Endothelial cell (in vitro differentiated cells): ENCODE measurements at regions not wholly inside any gene's neighbourhood (a gene's known extent, or its start where the extent isn't known, plus 50 kb on each side); places are given as distances from the start of the nearest gene placed in this dataset.

Experiments used
- DNase-seq: peaks from one replicate; pipeline ENCODE4 v3.0.0; 2021; ENCODE audit warnings: low spot score
- H3K27ac Mint-ChIP-seq: one replicate; pipeline ENCODE4 v1.8.0; 2021; ENCODE audit warnings: mixed read lengths, inconsistent platforms; ENCODE audit not compliant: unreplicated experiment
- H3K27me3 Mint-ChIP-seq: one replicate; pipeline ENCODE4 v1.8.0; 2021; ENCODE audit warnings: mild to moderate bottlenecking, moderate library complexity, mixed read lengths, inconsistent platforms; ENCODE audit not compliant: unreplicated experiment
- H3K36me3 Mint-ChIP-seq: one replicate; pipeline ENCODE4 v1.8.0; 2021; ENCODE audit warnings: mild to moderate bottlenecking, low read depth, mixed read lengths, inconsistent platforms; ENCODE audit not compliant: unreplicated experiment
- H3K4me1 Mint-ChIP-seq: one replicate; pipeline ENCODE4 v1.8.0; 2021; ENCODE audit warnings: mild to moderate bottlenecking, mixed read lengths, inconsistent platforms; ENCODE audit not compliant: unreplicated experiment
- H3K4me3 Mint-ChIP-seq: one replicate; pipeline ENCODE4 v1.8.0; 2021; ENCODE audit warnings: mild to moderate bottlenecking, mixed read lengths, inconsistent platforms; ENCODE audit not compliant: unreplicated experiment
- H3K9me3 Mint-ChIP-seq: one replicate; pipeline ENCODE4 v1.8.0; 2021; ENCODE audit warnings: mixed read lengths, inconsistent platforms; ENCODE audit not compliant: unreplicated experiment
- TF ChIP-seq, protein P1 (sequence below): fragments of 200-600 bp; sonication (generic); IDR thresholded peaks from one replicate; pipeline ENCODE4 v1.5.0; 2021; ENCODE audit warnings: antibody characterized with exemption; ENCODE audit not compliant: unreplicated experiment

DNA sequence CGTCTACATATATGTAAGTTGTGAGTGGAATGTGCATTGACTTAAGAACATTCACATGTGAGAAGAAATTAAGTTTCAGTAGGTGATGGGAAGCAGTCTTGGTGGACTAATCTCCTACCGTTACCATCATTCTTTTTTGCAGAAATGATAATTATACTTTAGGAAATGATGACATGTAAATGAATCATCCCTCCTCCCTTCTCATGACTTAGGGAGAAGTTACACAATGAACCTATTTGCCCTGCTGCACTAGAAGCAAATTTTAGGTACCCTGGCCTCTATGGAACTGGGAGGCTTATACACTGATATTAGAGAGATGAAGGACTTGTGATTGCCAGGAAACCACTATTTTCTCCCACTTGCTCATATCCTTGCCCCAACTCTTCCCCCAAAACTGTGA is 214.2 kb downstream of the CALCRL start:
- Mint-ChIP-seq H3K36me3 (no peaks in the 10 kb centered on the region), H3K4me3 (no peak overlapping the region), H3K9me3 (no peaks in the 10 kb centered on the region), H3K27me3 (no peaks in the 10 kb centered on the region), H3K27ac (no peak overlapping the region), H3K4me1 (peaks cover 15% of the 10 kb centered on the region)
- no peak for DNase-seq
- TF ChIP-seq, protein P1, sequence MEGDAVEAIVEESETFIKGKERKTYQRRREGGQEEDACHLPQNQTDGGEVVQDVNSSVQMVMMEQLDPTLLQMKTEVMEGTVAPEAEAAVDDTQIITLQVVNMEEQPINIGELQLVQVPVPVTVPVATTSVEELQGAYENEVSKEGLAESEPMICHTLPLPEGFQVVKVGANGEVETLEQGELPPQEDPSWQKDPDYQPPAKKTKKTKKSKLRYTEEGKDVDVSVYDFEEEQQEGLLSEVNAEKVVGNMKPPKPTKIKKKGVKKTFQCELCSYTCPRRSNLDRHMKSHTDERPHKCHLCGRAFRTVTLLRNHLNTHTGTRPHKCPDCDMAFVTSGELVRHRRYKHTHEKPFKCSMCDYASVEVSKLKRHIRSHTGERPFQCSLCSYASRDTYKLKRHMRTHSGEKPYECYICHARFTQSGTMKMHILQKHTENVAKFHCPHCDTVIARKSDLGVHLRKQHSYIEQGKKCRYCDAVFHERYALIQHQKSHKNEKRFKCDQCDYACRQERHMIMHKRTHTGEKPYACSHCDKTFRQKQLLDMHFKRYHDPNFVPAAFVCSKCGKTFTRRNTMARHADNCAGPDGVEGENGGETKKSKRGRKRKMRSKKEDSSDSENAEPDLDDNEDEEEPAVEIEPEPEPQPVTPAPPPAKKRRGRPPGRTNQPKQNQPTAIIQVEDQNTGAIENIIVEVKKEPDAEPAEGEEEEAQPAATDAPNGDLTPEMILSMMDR = no peak

DNA sequence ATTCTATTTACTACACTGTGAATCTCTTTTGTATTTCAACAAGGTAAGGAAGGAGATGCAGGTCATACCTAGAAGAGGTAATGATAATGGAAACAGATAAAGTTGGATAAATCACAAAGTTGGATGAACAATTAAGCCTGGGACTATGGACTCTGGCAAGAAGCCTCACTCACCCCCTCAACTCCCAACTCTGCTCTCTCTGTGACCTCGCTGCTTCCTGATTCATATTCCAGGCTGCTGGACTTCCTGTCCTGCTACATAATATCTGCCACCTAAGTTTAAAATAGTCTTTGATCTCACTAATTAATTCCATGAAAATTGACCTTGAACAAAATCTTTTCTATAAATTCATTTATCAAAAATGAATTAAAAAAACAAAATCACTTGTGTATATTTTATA is 215.3 kb downstream of the CALCRL start:
- Mint-ChIP-seq H3K27ac (no peak overlapping the region), H3K27me3 (no peaks in the 10 kb centered on the region), H3K4me1 (peaks cover 15% of the 10 kb centered on the region), H3K4me3 (no peak overlapping the region), H3K36me3 (no peaks in the 10 kb centered on the region), H3K9me3 (no peaks in the 10 kb centered on the region)
- TF ChIP-seq, protein P1 = no peak
- no peak for DNase-seq

DNA sequence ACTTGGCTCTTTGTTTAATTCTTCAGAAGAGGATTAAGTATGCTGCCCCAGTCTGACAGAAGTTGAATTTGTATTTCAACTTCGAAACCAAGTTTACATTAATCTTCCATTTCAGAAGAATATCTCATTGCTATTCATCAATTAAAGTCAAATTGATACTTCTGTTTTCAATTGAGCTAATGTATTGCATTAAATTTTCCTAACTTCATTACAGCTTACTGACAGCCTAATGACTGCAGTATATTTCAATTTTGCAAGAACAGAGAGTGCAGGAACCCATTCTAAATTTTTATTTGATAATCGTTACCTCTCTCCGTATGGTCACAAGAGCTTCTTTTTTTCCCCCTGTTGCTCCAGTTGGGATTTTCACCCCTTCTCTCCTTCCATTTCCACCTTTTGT is 218.0 kb downstream of the CALCRL start:
- no peaks in the 10 kb centered on the region for H3K9me3 Mint-ChIP-seq

DNA sequence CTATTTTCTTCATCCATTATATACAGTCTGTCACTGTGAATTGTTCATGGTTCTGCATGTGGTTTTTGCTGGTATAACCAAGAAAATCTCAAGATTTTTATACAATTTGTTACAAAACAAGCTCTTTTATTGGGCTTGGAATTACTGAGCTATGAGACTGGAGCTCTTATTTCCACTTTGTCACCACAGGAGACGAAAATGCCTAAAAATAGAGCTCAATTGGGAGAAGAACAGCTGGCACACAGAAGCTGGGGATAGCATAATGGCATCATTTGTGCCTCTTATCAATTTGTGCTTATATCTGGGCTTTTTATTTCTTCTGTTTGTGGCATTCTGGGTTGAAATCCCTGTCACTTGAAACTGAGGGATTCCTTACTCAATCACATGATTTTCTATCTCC is 219.1 kb downstream of the CALCRL start:
- Mint-ChIP-seq H3K27me3 (no peaks in the 10 kb centered on the region), H3K4me1 (peaks cover 15% of the 10 kb centered on the region), H3K27ac (no peak overlapping the region), H3K9me3 (no peaks in the 10 kb centered on the region), H3K36me3 (peaks cover 5% of the 10 kb centered on the region), H3K4me3 (no peak overlapping the region)
- no peak for DNase-seq
- TF ChIP-seq, protein P1 = no peak

More for the DNA sequence above, 218.0 kb downstream of the CALCRL start:
- H3K27ac Mint-ChIP-seq = peak overlapping the region; percentile 65
- H3K36me3 Mint-ChIP-seq = no peaks in the 10 kb centered on the region
- no peak for DNase-seq
- H3K4me1 Mint-ChIP-seq = peaks cover 15% of the 10 kb centered on the region
- no peaks in the 10 kb centered on the region for H3K27me3 Mint-ChIP-seq
- TF ChIP-seq, protein P1 = no peak
- no peak overlapping the region for H3K4me3 Mint-ChIP-seq

DNA sequence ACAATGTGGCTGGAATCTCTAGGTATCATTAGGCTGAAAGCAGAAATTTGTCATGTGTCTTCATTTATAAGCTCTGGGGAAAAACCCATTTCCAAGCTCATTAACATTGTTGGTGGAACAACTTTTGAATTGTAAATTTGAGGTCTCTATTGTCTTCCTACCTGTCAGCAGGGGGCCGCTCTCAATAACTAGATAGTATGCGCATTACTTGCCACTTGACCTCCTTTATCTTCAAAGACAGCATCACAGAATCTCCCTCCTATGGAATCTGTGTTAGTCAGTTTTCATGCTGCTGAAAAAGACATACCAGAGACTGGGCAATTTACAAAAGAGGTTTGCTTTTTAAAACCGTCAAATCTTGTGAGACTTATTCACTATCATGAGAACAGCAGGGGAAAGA is 223.1 kb downstream of the CALCRL start:
- Mint-ChIP-seq H3K9me3 (no peaks in the 10 kb centered on the region), H3K27ac (no peak overlapping the region), H3K4me1 (peaks cover 5% of the 10 kb centered on the region), H3K4me3 (no peak overlapping the region), H3K27me3 (no peaks in the 10 kb centered on the region), H3K36me3 (peaks cover 10% of the 10 kb centered on the region)
- TF ChIP-seq, protein P1 = no peak
- DNase-seq = no peak
